Smooth muscle cell (in vitro differentiated cells): ENCODE measurements at regions not wholly inside any gene's neighbourhood (a gene's known extent, or its start where the extent isn't known, plus 50 kb on each side); places are given as distances from the start of the nearest gene placed in this dataset.

Source experiments
- DNase-seq: peaks from one replicate; lab custom pipeline; 2025; ENCODE audit not compliant: unreplicated experiment; lab: John Stamatoyannopoulos, UW
- H2AFZ ChIP-seq: fragments of 200-600 bp; sonication (generic); 2 replicates; pipeline ENCODE4 v1.6.0; 2016; ENCODE audit warnings: antibody characterized with exemption, low read depth, mild to moderate bottlenecking
- H3F3A ChIP-seq: fragments of 200-600 bp; sonication (generic); 2 replicates; pipeline ENCODE4 v1.6.0; 2017; ENCODE audit warnings: antibody characterized with exemption, low read depth
- H3K27ac ChIP-seq: fragments of 200-600 bp; sonication (generic); 2 replicates; pipeline ENCODE4 v1.5.1; 2016; ENCODE audit warnings: low read depth, mild to moderate bottlenecking
- H3K27me3 ChIP-seq: fragments of 200-600 bp; sonication (generic); 2 replicates; pipeline ENCODE4 v1.6.1; 2016; ENCODE audit warnings: low read depth, mild to moderate bottlenecking
- H3K36me3 ChIP-seq: fragments of 200-600 bp; sonication (generic); 2 replicates; pipeline ENCODE4 v1.5.1; 2016; ENCODE audit warnings: low read depth
- H3K4me1 ChIP-seq: fragments of 200-600 bp; sonication (generic); 2 replicates; pipeline ENCODE4 v1.5.1; 2016; ENCODE audit warnings: low read depth
- H3K4me2 ChIP-seq: fragments of 200-600 bp; sonication (generic); 2 replicates; pipeline ENCODE4 v1.6.0; 2016; ENCODE audit warnings: mild to moderate bottlenecking
- H3K4me3 ChIP-seq: fragments of 200-600 bp; sonication (generic); 2 replicates; pipeline ENCODE4 v1.5.1; 2016; ENCODE audit warnings: mild to moderate bottlenecking
- H3K79me2 ChIP-seq: fragments of 200-600 bp; sonication (generic); 2 replicates; pipeline ENCODE4 v1.6.0; 2016; ENCODE audit warnings: low read depth, mild to moderate bottlenecking
- H3K9ac ChIP-seq: fragments of 200-600 bp; sonication (generic); 2 replicates; pipeline ENCODE4 v1.6.0; 2016; ENCODE audit warnings: low read depth
- H3K9me3 ChIP-seq: fragments of 200-600 bp; sonication (generic); replicated peaks from 2 replicates; pipeline ENCODE4 v1.5.1; 2016; ENCODE audit warnings: low read depth
- H4K20me1 ChIP-seq: fragments of 200-600 bp; sonication (generic); 2 replicates; pipeline ENCODE4 v1.6.0; 2016; ENCODE audit warnings: low read depth
- CTCF ChIP-seq: fragments of 200-600 bp; sonication (generic); IDR thresholded peaks from 2 replicates; pipeline ENCODE4 v1.5.1; 2017; ENCODE audit warnings: borderline replicate concordance, mild to moderate bottlenecking, antibody characterized with exemption; ENCODE audit not compliant: insufficient read depth, poor library complexity, severe bottlenecking
- WGBS: methylation state at CpG from one replicate; pipeline ENCODE4 v1.1.7; 2016; ENCODE audit warnings: low lambda C conversion rate; 5-methylcytosine and 5-hydroxymethylcytosine counted together

- Histone ChIP-seq H3K4me3 (no peak overlapping the region), H3K9ac (no peak overlapping the region), H3K27ac (no peak overlapping the region), H3K27me3 (no peaks in the 10 kb centered on the region), H3F3A (no peaks in the 10 kb centered on the region), H3K4me2 (no peak overlapping the region), H4K20me1 (no peaks in the 10 kb centered on the region), H3K9me3 (no peaks in the 10 kb centered on the region), H2AFZ (no peak overlapping the region), H3K36me3 (no peaks in the 10 kb centered on the region), H3K4me1 (no peaks in the 10 kb centered on the region), H3K79me2 (no peaks in the 10 kb centered on the region)
- no peak for TF ChIP-seq CTCF
- DNase-seq, result no peak
These were observed 84.7 kb downstream of the ARL5B start for GRCh38 chr10:18743926-18744325.

- Histone ChIP-seq H3K9me3 (no peaks in the 10 kb centered on the region), H3K36me3 (no peaks in the 10 kb centered on the region), H3K27ac (no peak overlapping the region), H3F3A (no peaks in the 10 kb centered on the region), H3K9ac (no peak overlapping the region), H3K4me3 (no peak overlapping the region), H3K4me1 (no peaks in the 10 kb centered on the region), H2AFZ (no peak overlapping the region), H3K4me2 (no peak overlapping the region), H3K27me3 (no peaks in the 10 kb centered on the region), H3K79me2 (no peaks in the 10 kb centered on the region), H4K20me1 (no peaks in the 10 kb centered on the region)
- DNase-seq, result no peak
- TF ChIP-seq CTCF, result no peak
- 84% methylated on average over 11 of the region's 11 CpGs for WGBS
These were observed 94.2 kb downstream of the ARL5B start for GRCh38 chr10:18753312-18753895.

- H3K36me3 ChIP-seq, result no peaks in the 10 kb centered on the region
These were observed 100.3 kb downstream of the ARL5B start for GRCh38 chr10:18759575-18759974.

More at GRCh38 chr10:18759575-18759974, 100.3 kb downstream of the ARL5B start:
- H3K27ac ChIP-seq, result no peak overlapping the region
- H3K79me2 ChIP-seq, result no peaks in the 10 kb centered on the region
- H2AFZ ChIP-seq, result no peak overlapping the region
- no peak overlapping the region for H3K9ac ChIP-seq
- H4K20me1 ChIP-seq, result no peaks in the 10 kb centered on the region
- TF ChIP-seq CTCF, result no peak
- H3K4me2 ChIP-seq, result no peak overlapping the region
- H3K4me3 ChIP-seq, result no peak overlapping the region
- WGBS, result 88% methylated on average over 1 of the region's 1 CpG
- no peak for DNase-seq
- H3F3A ChIP-seq, result no peaks in the 10 kb centered on the region
- H3K27me3 ChIP-seq, result no peaks in the 10 kb centered on the region
- no peaks in the 10 kb centered on the region for H3K9me3 ChIP-seq
- no peaks in the 10 kb centered on the region for H3K4me1 ChIP-seq
